HG03354 (cell line): ENCODE measurements at regions not wholly inside any gene's neighbourhood (a gene's known extent, or its start where the extent isn't known, plus 50 kb on each side); places are given as distances from the start of the nearest gene placed in this dataset.

Experiments used
- ATAC-seq: cut with Tn5 transposase; IDR thresholded peaks from one replicate; pipeline ENCODE4 v1.9.1; 2021; ENCODE audit warnings: mild to moderate bottlenecking; ENCODE audit not compliant: unreplicated experiment, poor library complexity, severe bottlenecking

DNA sequence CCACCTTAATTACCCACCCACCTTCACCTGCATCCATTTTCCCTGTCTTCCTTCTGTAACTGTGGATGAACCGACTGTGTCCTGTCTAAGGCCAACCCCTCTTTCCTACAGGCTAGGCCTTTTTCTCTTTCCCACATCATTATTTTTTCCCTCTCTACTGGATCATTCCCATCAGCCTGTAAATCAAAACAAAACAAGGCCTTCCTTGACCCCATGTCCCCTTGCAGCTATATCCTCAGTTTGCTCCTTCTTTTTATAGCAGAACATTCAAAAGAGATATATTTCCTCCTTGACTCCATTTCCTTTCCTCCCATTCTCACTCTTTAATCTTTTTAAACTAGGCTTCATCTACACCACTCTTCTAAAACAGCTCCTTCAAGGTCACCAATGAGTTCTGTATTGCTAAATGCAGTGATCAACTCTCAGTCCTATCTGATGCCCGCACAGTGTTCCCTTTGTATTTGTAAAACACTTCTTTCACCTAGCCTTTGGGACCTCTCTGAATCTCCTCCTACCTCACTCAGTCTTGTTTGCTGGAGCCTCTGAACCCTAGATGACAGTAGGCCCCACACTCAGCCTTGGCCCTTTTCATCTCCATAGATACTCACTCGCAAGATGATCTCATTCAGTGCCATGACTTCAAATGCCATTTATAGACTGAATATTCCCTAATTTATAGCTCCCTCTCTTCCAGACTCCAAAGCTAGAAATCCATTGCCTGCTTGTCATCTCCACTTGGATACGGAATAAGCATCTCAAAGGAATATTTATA, 55.7 kb downstream of the CXCR4 start:
- ATAC-seq: no peak

DNA sequence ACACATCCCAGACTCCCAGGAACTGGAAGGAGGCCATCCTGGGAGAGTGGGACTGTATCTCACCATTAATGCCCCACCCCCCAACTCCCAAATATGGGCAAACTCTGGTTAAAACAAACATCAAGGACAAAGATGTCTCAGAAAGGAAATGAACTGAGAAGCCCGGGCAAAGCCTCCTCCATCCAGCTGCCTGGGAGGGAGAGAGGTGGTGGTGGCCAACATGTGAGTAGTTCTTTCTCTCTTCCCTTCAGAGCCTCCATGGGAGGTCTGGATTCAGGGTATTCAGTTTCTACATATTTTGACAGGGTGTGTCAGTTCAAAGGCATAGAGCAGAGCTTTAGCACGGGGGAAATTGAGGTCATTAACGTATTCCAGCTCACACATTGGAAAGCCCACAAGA, 57.5 kb downstream of the CXCR4 start:
- ATAC-seq: no peak

DNA sequence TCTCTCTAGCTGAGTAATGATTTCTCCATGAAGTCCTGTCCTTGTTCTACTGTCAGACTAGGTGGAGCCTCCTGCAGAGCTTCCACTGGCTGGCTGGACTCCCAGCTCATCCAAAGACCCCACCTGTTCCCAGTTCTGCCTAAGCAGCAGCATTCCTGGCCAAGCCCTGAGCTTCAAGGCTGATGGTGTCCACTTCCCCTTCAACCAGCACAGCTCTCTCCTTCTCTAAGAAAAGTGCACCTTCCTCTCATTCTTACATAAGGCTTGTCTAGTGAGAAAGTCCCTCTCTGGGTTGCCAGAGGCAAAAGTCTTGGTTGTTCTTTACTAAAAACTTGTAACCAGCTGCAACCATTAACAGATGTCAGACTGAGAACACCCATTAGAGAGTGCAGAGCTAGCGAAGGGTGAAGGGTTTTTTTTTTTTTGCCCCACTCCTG, 58.9 kb downstream of the CXCR4 start:
- ATAC-seq: peak; percentile 65

DNA sequence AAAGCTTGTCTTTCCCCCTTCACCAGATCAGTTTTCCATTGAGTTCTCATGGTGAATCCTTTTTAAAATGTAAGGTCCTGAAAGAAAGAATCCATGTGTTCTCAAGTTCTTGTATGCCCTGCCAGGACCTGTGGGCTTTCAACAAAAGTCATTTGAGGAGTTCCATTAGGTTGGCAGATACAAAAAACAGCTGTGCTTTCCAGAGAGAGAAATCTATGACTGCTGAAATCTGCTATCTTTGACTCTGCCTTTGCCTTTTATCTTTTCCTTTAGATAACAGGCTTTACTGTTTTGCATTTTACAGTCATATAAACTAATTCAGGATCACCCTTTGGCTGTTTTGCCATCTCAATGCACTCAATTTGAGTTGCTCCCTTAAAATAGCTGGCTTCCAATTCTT, 59.7 kb downstream of the CXCR4 start:
- no peak for ATAC-seq

DNA sequence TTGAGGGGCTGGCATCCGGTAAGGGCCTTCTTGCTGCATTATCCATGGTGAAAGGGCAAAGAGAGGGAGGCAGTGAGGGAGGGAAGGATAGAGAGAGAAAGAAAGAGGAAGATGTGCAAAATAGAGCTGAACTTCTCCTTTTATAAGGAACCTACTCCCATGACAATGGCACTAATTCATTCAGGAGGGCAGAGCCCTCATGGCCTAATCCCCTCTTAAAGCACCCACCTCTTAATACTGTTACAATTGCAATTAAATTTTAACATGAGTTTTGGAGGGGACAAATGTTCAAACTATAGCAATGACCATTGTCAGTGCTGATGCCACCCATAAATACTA, 60.2 kb downstream of the CXCR4 start:
- no peak for ATAC-seq

DNA sequence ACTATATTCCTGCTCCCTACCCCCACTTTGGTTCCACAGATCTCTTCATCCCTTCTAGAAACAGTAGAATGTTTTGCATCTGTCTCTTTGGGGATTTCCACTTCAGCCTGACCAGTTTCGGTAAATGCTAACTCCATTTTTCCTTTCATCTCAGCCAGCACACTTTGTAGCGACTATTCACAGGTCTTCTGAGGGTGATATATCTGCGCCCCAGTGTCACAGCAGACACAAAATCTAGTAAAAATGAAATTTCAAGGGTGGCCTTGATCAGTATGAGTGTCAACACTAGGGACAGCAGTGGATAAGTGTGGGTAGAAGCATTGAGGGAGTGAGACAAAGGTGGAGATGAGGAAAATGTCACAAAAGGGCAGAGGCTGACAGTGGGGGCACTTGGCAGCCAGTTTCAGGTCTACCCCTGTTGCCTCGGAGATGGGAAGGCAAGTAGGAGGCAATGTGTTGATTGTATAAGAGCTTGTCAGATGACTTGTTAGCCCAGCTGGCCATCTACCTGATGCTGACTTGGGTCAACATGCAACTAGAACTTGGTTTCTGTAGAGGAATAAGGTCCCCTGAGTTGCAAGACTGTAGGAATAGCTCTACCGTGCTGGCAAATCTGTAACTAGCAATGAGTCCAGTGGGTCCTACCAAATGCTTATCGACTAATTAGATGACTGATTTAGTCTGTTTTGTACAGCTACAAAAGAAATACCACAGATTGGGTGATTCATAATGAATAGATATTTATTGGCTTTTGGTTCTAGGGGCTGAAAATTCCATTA, 60.7 kb downstream of the CXCR4 start:
- ATAC-seq: peak; percentile 37

DNA sequence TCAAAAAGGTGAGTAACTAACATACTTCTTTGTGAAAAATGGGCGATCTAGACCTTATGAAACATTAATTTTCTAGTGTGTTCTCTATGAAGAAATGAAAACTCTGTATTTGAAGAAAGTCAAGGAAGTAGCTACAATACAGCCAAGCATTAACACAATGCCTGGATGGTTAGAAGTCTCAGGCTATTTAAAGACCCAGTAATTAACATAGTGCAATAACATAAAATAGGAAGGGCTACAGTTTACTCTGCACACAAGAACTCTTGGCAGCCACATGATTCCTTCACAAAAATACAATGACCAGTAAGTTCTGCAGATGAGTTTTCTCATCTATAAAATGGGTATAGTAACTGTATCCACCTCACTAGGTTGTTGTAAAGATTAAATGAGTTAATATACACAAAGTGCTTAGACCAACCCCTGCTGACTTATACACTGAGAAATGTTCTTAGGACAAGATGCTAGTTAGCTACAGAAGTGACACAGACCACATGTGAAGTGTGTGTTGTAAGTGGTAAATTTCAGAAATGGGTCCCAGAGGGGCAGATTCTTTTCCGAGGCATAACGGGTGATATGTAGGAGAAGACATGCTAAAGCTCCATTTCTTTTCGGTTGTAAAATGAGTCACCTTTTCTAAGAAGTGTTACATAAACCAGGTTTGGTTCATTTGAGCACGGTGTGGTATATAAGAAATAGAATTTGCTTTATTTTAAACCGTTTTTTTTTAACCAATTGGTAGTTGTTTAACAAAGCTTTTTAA, 61.8 kb downstream of the CXCR4 start:
- ATAC-seq: peak; percentile 39

DNA sequence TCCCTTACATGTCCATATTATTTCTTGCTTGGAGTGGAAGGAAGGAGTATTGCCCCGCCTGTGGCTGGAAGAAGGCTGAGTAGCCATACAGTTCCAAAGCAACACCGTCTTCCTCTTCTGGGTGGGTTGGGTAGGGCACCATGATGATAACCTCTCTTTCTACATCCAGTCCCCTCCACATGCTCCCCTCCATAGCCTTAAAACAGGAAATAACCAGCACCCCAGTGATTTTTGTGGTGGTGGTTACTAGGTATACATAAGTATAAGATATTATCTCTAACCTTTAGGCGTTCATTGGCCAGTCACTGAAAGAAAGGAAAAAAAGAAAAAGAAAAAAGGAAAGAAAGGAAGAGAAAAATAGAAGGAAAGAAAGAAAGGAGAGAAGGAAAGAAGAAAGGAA, 63.1 kb downstream of the CXCR4 start:
- ATAC-seq: no peak

DNA sequence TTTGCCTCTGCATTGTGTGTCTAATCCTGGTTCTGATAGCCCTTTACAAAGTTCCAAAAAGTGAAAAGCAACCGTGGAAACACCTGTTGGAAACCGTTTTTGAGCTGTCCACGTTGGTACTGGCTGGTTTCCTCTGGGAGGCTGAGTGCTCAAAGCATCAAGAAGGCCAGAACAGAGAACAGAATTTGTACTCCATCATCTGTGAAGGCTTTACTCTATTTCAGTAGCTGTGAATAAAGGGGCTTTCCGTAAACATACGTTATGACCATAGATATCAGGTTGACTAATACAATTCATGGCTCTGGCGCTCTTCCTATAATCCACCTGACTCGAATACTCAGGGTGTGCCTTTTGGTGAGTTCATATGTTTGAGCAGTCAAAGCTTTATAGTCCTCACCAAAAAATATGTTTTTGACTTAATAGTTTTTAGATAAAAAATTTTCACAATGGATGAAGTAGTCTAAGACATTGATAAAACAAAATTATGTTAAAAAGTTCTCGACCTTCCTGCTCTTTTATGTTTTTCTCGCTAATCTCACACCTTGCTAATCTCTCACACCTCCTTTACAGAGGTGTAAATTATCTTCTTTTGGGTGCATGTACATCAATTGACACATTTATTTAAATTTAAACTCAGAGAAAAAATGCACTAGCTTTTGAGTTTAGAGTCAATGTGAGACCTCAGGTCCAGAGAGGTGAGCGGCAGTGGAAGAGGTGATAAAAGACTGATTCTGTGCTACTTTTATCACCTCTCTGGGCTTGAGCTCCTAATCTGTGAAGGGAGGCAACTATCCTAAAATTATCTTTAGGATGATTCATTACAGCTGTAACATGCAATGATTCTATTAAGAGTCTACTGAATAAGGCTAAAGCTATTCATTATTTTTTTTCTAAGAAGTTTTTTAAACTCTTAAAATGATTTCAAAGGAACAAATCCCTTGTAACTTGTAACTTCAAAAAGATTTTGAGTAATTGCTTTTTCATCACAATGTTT, 65.3 kb downstream of the CXCR4 start:
- ATAC-seq: peak; percentile 45

DNA sequence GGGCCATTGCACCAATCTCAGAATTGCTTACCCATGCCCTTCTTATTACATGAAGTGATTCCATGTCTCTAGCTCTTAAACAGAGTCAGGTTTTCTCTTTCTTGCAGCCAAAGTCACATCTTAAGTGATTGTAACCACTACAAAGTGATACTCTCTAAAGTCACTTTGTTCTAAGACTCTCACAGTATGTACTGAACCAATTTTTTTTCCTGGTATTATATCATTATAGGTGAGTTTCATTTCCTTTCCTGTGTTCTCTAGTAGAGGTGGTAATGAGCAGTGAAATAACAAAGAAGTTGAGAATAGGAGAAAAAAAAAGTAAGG, 66.3 kb upstream of the DARS1 start:
- no peak for ATAC-seq

DNA sequence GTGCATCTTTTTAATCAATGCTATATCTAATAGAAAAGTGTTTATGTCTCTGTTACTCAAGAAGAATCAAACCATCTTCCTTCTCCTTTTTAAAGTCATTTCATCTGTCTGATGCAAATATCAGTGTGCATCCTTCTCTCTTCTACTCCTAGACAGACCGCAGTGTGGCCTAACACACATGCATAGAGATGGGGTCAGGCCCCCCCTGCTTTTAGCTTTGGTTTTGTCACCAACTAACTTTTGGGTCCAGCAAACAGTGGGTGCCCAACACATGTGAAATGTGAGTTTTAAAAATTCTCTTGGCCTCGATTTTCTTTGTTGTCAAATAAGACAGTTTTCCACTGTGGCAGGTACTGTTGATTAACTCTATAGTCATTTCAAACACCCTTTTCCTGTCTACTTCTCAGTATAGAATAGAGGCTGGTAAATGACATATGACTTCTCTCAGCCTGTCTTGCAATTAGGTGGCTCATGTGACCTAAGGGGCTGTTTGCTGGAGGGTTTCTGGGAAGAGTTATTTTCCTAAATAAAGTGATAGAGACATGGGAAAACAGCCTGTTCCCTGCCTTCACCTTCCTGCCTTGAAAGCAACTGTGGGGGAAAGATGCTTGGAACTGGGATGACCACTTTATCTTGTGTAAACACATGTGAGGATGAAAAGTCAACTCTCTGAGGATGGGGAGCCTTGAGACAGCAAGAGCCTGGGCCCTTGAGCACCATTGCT, 65.7 kb upstream of the DARS1 start:
- peak; percentile 63 for ATAC-seq

DNA sequence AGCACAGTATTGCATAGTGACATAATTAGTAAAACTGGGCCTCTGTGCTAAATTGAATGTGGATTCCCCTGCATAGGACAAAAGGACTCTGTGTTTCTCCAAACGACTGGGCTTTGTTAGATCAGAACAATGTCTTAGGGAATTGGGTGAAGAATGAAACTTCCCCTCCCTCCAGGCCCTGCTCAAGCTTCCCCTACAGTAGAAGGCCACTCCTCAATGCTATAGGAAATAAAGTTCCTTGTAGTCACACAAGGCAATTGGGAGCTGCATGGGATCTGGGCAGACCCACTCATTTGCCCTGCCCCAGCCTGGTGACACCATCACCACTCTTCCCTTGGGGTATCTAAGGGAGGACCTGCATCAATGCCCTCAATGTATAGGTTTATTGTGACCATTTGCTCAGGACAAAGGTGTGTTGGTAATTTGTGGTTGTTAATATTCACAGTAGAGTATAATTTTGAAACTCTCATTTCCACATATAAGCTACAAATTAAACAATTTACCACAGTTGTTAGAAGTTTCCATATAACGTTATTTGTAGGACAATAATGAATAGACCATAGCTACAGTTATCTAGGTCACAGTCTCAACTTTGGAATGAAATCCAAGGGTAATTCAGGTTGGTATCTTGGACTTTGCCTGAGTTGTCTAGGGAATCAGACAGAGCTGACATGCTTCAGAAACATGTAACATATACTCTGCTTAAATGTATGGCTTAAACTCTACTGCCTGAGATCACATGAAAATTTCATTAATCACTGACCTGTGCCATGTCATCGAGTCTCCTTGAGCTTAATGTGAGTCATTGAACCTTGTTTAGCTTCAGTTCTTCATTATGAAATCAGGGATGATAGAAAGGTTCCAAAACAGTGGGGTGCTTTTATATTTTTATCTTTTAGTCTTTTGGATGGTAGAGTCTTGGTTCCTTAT, 64.8 kb upstream of the DARS1 start:
- ATAC-seq: peak; percentile 21

DNA sequence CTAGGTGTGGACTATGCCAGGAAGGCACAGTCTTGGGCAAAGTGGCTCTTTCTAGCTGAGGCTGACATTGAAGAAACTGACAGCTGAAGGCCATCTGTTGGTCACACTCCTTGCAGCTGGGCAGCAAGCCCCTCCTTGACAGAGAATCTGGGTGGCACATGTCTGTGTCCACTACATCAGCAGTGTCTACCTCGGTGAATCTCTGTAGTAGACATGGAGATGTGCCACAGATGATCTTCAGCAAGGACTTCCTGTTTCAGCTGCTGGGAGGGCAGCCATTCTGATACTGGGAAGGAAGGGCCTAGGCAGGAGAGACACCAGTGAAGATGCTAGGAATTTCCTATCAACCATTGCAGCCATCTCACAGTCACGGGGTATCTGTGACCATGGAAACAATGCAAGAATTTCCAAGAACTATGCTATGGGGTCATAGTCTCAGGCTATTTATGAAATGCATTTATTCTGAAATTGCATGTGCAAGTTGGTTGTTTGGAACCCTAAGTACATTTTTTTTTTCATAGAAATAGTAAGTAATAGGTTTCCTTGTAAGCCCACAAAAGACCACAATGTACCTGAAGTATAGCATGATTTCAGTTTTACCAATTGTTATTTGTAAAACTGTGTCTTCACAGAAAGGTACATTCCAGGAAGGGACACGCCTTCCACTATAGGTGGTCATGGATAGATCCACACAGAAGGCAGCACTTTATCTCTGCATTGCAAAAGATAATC, 63.8 kb upstream of the DARS1 start:
- no peak for ATAC-seq

DNA sequence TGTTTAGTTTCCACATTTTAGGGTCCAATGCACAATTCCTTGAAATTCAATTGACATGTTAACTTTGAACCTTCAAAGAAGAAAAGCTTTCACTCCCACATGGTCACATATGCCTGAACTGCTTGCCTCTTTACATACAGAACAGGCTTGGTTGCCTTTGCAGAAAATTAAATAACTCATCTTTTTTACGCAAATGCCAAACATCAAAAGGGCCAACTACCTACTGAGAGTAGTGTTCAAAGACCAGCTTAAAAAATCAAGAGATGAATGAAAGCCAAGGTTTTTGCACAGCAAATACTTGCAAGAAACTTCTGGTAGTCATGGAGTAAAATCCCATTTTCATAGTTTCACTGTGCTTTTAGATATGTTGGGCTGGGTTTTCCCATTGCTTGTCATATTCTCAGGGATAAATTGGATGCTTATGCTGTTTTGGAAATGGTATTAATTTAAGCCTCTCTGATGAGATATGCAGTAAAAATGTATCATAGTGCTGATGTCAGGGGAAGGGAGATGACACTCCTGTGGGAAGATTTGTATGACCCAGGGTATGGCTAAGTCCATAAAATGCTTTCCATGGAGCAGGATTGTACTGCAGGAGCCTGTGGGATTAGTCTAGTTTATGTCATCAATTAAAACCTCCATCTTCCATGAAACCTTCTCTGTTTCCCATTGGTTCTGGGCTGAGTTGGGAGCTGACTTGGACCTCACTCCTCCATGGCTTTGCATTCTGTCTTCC, 60.6 kb upstream of the DARS1 start:
- no peak for ATAC-seq

DNA sequence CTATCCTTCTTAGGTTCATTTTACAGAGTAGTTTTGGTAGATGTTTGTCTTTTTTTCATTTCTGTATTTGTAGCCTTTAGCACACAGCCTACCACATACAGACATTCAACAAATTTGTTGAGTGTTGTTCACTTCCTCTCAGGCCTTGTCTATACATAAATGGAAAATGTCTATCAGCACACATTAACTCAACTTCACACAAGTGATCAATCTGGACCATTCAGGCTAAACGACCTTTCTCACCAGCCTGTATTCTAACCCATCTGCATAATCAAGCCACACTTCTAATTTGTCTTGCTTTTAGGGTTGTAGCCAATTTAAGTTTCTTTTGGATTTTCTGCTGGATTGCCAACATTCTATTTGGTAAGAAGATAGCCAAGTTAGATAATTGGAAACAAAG, 59.9 kb upstream of the DARS1 start:
- no peak for ATAC-seq
